ENCODE measurements at regions not wholly inside any gene's neighbourhood (a gene's known extent, or its start where the extent isn't known, plus 50 kb on each side); places are given as distances from the start of the nearest gene placed in this dataset.
"Not testable (repeated sequence)": the region's sequence is repeated elsewhere in the genome, so short reads cannot be mapped to it uniquely, and the experiment has no call there.

DNA sequence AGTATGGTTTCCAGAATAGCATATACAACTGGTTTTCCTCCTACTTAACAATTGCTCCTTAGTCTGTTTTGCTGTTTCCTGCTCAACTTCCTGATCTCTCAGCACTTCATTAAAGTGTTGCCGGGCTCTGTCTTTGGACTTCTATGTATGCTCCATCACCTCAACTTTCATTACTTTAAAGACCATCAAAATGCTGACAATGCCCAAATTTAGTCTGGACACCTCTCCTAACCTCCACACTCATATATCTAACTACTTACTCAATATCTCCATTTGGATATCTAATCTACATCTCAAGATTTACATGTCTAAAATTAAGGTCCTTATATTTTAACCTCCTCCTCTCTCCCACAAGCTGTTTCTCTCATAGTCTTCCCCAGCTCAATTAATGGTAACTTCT lies 54.4 kb upstream of the LGR5 start:
- H3K36me3 ChIP-seq (ENCODE audit: control insufficient read depth in 3 of 3, insufficient read depth in 2 of 3, low read depth in 1 of 3, low read length in 3 of 3) = no peaks in the 10 kb centered on the region
- no peak for DNase-seq
- no peak overlapping the region for H3K4me3 ChIP-seq (ENCODE audit: low read depth in 1 of 3, low read length in 3 of 3)
- 12 to 64% (median 32%) methylated on average over 1 of the region's 1 CpG for WGBS, 3 donors
- no peak overlapping the region for H3K27ac ChIP-seq (ENCODE audit: low read depth in 1 of 3, low read length in 2 of 3)
- no peaks in the 10 kb centered on the region for H3K4me1 ChIP-seq (ENCODE audit: control insufficient read depth in 3 of 3, insufficient read depth in 2 of 3, low read depth in 1 of 3, low read length in 2 of 3)
- peaks cover 0 to 5% of the 10 kb centered on the region in 2 donors for H3K9me3 ChIP-seq (ENCODE audit: control insufficient read depth in 2 of 2, insufficient read depth in 1 of 2, low read depth in 1 of 2, low read length in 1 of 2)
- no peak for FAIRE-seq
- H3K27me3 ChIP-seq (ENCODE audit: control insufficient read depth in 3 of 3, insufficient read depth in 3 of 3, low read length in 3 of 3) = no peaks in the 10 kb centered on the region

DNA sequence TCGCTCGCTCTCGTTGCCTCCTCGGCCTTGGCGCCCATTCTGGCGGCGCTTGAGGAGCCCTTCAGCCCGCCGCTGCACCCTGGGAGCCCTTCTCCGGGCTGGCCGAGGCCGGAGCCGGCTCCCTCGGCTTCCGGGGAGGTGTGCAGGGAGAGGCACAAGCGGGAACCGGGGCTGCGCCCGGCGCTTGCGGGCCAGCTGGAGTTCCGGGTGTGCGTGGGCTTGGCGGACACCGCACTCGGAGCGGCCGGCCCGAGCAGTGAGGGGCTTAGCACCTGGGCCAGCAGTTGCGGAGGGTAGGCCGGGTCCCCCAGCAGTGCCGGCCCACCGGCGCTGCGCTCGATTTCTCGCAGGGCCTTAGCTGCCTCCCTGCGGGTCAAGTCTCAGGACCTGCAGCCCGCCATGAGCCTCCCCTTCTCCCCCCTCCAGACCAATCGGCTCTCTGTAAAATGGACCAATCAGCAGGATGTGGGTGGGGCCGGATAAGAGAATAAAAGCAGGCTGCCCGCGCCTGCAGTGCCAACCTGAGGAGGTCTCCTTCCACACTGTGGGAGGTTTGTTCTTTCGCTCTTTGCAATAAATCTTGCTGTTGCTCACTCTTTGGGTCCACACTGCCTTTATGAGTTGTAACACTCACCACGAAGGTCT lies 62.8 kb upstream of the LGR5 start:
- H3K4me3 ChIP-seq (ENCODE audit: low read depth in 1 of 3, low read length in 3 of 3); H3K27ac ChIP-seq (ENCODE audit: low read depth in 1 of 3, low read length in 2 of 3); DNase-seq; H3K36me3 ChIP-seq (ENCODE audit: control insufficient read depth in 3 of 3, insufficient read depth in 2 of 3, low read depth in 1 of 3, low read length in 3 of 3); H3K4me1 ChIP-seq (ENCODE audit: control insufficient read depth in 3 of 3, insufficient read depth in 2 of 3, low read depth in 1 of 3, low read length in 2 of 3); FAIRE-seq; H3K27me3 ChIP-seq (ENCODE audit: control insufficient read depth in 3 of 3, insufficient read depth in 3 of 3, low read length in 3 of 3); H3K9me3 ChIP-seq (ENCODE audit: control insufficient read depth in 2 of 2, insufficient read depth in 1 of 2, low read depth in 1 of 2, low read length in 1 of 2): not testable (repeated sequence)
- 89 to 95% (median 94%) methylated on average over 36 to 45 of the region's 45 CpGs for WGBS, 3 donors

DNA sequence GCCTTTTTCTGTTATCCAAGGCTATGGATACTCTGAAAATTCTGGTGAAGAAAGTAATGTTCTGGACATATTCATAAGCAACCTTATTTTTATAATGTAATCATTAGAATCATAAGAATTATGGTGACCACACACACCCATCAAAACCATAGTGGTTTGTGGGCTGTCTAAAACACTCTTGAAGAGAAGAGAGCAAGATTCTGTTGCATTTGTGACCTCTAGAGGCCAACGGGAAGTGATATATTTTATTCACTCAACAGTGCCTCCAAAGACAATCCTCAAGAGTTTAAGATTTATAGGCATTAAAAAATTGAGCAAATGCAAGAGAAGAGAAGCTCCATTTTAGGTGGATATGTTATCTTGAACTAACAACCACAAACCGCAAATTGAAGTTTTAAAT lies 68.5 kb upstream of the LGR5 start:
- no peaks in the 10 kb centered on the region for H3K4me1 ChIP-seq (ENCODE audit: control insufficient read depth in 3 of 3, insufficient read depth in 2 of 3, low read depth in 1 of 3, low read length in 2 of 3)

DNA sequence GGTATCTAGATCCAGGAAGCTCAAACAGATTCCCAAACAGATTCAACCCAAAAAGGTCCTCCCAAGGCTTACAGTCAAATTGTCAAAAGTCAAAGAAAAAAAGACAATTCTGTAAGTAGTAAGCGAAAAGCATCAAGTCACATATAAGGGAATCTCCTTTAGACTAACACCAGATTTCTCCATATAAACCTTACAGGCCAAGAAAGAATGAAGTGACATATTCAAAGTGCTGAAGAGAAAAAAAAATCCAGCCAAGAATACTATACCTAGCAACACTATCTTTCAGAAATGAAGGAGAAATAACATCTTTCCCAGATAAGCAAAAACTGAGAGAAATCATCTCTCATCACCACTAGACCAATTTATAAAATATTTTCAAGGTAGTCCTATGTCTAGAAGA lies 79.6 kb upstream of the LGR5 start:
- Histone ChIP-seq H3K27me3 (ENCODE audit: control insufficient read depth in 3 of 3, insufficient read depth in 3 of 3, low read length in 3 of 3) (no peaks in the 10 kb centered on the region), H3K4me3 (ENCODE audit: low read depth in 1 of 3, low read length in 3 of 3) (no peak overlapping the region), H3K27ac (ENCODE audit: low read depth in 1 of 3, low read length in 2 of 3) (no peak overlapping the region), H3K36me3 (ENCODE audit: control insufficient read depth in 3 of 3, insufficient read depth in 2 of 3, low read depth in 1 of 3, low read length in 3 of 3) (no peaks in the 10 kb centered on the region), H3K9me3 (ENCODE audit: control insufficient read depth in 2 of 2, insufficient read depth in 1 of 2, low read depth in 1 of 2, low read length in 1 of 2) (peaks cover 0 to 8% of the 10 kb centered on the region in 2 donors), H3K4me1 (ENCODE audit: control insufficient read depth in 3 of 3, insufficient read depth in 2 of 3, low read depth in 1 of 3, low read length in 2 of 3) (no peaks in the 10 kb centered on the region)
- DNase-seq = no peak
- WGBS, 3 donors = 81 to 98% (median 86%) methylated on average over 1 of the region's 1 CpG
- FAIRE-seq = no peak

More for the DNA sequence above, 68.5 kb upstream of the LGR5 start:
- H3K9me3 ChIP-seq (ENCODE audit: control insufficient read depth in 2 of 2, insufficient read depth in 1 of 2, low read depth in 1 of 2, low read length in 1 of 2) = no peaks in the 10 kb centered on the region
- no peaks in the 10 kb centered on the region for H3K36me3 ChIP-seq (ENCODE audit: control insufficient read depth in 3 of 3, insufficient read depth in 2 of 3, low read depth in 1 of 3, low read length in 3 of 3)
- whole genome bisulfite sequencing, 3 donors = 48 to 57% (median 53%) methylated on average over 2 of the region's 2 CpGs
- FAIRE-seq (no peak), DNase-seq (peak; percentile 32 to 35)
- H3K27me3 ChIP-seq (ENCODE audit: control insufficient read depth in 3 of 3, insufficient read depth in 3 of 3, low read length in 3 of 3) = no peaks in the 10 kb centered on the region
- no peak overlapping the region for H3K27ac ChIP-seq (ENCODE audit: low read depth in 1 of 3, low read length in 2 of 3)
- H3K4me3 ChIP-seq (ENCODE audit: low read depth in 1 of 3, low read length in 3 of 3) = no peak overlapping the region

DNA sequence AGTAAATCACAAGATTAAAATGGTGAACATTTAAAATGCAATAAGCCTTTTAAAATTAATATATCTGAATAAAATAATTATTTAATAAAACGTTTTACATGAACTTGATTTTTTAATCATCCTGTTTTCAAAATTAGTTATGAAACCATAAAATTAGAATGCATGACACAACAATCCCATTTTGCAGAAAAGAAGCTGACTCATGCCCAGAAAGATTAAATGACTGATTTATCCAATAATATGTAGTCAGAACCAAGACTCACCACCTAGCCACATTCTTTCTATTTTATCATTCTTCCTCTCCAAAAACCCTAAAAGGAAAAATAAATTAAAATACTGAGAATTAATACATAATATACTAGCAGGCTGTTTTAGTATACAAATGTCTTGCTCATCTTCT lies 83.0 kb upstream of the LGR5 start:
- FAIRE-seq (peak; percentile 94), DNase-seq (no peak)

DNA sequence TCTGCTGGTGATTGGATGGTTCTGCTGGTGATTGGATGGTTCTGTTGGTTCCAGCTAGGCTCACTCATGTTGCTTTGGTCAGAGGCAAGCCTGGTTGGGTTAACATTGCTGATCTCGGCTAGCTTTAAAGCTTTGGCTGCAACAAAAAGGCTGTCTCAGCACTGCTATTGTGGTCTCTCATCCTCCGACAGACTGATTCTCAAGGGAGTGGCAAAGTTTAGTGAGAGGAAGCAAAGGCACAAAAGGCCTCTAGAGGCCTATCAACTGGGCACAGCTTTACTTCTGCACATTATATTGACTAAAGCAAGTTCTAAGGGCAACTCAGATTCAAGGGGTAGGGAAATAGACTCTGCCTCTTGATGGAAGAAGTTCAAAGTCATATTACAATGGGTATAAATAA lies 84.7 kb upstream of the LGR5 start:
- no peak overlapping the region for H3K4me3 ChIP-seq (ENCODE audit: low read depth in 1 of 3, low read length in 3 of 3)
- H3K27me3 ChIP-seq (ENCODE audit: control insufficient read depth in 3 of 3, insufficient read depth in 3 of 3, low read length in 3 of 3) = no peaks in the 10 kb centered on the region
- H3K27ac ChIP-seq (ENCODE audit: low read depth in 1 of 3, low read length in 2 of 3) = no peak overlapping the region
- DNase-seq (no peak), FAIRE-seq (no peak)
- peaks cover 0 to 8% of the 10 kb centered on the region in 2 donors for H3K9me3 ChIP-seq (ENCODE audit: control insufficient read depth in 2 of 2, insufficient read depth in 1 of 2, low read depth in 1 of 2, low read length in 1 of 2)
- no peaks in the 10 kb centered on the region for H3K36me3 ChIP-seq (ENCODE audit: control insufficient read depth in 3 of 3, insufficient read depth in 2 of 3, low read depth in 1 of 3, low read length in 3 of 3)
- H3K4me1 ChIP-seq (ENCODE audit: control insufficient read depth in 3 of 3, insufficient read depth in 2 of 3, low read depth in 1 of 3, low read length in 2 of 3) = no peaks in the 10 kb centered on the region
- WGBS, 3 donors = 31 to 43% (median 42%) methylated on average over 2 of the region's 2 CpGs

More for the DNA sequence above, 83.0 kb upstream of the LGR5 start:
- no peaks in the 10 kb centered on the region for H3K4me1 ChIP-seq (ENCODE audit: control insufficient read depth in 3 of 3, insufficient read depth in 2 of 3, low read depth in 1 of 3, low read length in 2 of 3)
- no peak overlapping the region for H3K27ac ChIP-seq (ENCODE audit: low read depth in 1 of 3, low read length in 2 of 3)
- H3K36me3 ChIP-seq (ENCODE audit: control insufficient read depth in 3 of 3, insufficient read depth in 2 of 3, low read depth in 1 of 3, low read length in 3 of 3) = no peaks in the 10 kb centered on the region
- WGBS, 3 donors = 0% methylated on average over 1 of the region's 1 CpG
- peaks cover 0 to 8% of the 10 kb centered on the region in 2 donors for H3K9me3 ChIP-seq (ENCODE audit: control insufficient read depth in 2 of 2, insufficient read depth in 1 of 2, low read depth in 1 of 2, low read length in 1 of 2)
- H3K27me3 ChIP-seq (ENCODE audit: control insufficient read depth in 3 of 3, insufficient read depth in 3 of 3, low read length in 3 of 3) = no peaks in the 10 kb centered on the region
- no peak overlapping the region for H3K4me3 ChIP-seq (ENCODE audit: low read depth in 1 of 3, low read length in 3 of 3)

DNA sequence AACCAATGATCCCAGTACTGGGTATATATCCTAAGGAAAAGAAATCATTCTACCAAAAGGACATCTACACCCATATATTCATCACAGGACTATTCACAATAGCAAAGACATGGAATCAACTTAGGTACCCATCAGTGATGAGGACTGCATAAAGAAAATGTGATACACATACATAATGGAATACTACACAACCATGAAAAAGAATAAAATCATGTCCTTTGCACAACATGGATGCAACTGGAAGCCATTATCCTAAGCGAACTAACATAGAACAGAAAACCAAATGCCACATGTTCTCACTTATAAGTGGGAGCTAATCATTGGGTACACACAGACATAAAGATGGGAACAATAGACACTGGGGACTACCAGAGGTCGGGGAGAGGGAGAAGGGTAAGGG lies 86.0 kb upstream of the LGR5 start:
- Histone ChIP-seq H3K36me3 (ENCODE audit: control insufficient read depth in 3 of 3, insufficient read depth in 2 of 3, low read depth in 1 of 3, low read length in 3 of 3) (no peaks in the 10 kb centered on the region), H3K4me1 (ENCODE audit: control insufficient read depth in 3 of 3, insufficient read depth in 2 of 3, low read depth in 1 of 3, low read length in 2 of 3) (no peaks in the 10 kb centered on the region), H3K9me3 (ENCODE audit: control insufficient read depth in 2 of 2, insufficient read depth in 1 of 2, low read depth in 1 of 2, low read length in 1 of 2) (peaks cover 0 to 5% of the 10 kb centered on the region in 2 donors), H3K27ac (ENCODE audit: low read depth in 1 of 3, low read length in 2 of 3) (no peak overlapping the region), H3K4me3 (ENCODE audit: low read depth in 1 of 3, low read length in 3 of 3) (no peak overlapping the region), H3K27me3 (ENCODE audit: control insufficient read depth in 3 of 3, insufficient read depth in 3 of 3, low read length in 3 of 3) (no peaks in the 10 kb centered on the region)
- DNase-seq (no peak), FAIRE-seq (no peak)
- WGBS, 3 donors = 72 to 93% (median 83%) methylated on average over 2 of the region's 2 CpGs

DNA sequence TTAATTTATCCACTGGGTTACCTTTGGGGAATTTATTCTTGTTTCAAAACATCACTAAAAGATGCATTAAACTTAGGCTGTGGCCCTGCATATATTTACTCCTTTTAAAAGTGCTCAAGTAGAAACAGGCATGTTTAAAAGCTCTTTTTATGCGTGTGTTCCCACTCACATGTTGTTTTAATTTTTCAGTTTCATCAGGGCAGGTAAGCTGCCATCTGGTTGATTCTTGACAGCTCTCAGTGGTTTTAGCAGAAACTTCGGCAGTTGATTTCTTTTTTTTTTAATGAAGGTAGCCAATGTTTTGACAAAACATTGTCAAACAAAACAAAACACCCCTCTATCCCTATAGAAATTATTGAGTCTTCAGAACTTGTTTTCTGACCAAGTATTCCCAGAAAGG lies 89.6 kb upstream of the LGR5 start:
- DNase-seq = no peak
- no peaks in the 10 kb centered on the region for H3K27me3 ChIP-seq (ENCODE audit: control insufficient read depth in 3 of 3, insufficient read depth in 3 of 3, low read length in 3 of 3)
- H3K9me3 ChIP-seq (ENCODE audit: control insufficient read depth in 2 of 2, insufficient read depth in 1 of 2, low read depth in 1 of 2, low read length in 1 of 2) = no peaks in the 10 kb centered on the region
- H3K4me3 ChIP-seq (ENCODE audit: low read depth in 1 of 3, low read length in 3 of 3) = no peak overlapping the region
- FAIRE-seq = no peak
- no peak overlapping the region for H3K27ac ChIP-seq (ENCODE audit: low read depth in 1 of 3, low read length in 2 of 3)
- no peaks in the 10 kb centered on the region for H3K36me3 ChIP-seq (ENCODE audit: control insufficient read depth in 3 of 3, insufficient read depth in 2 of 3, low read depth in 1 of 3, low read length in 3 of 3)
- no peaks in the 10 kb centered on the region for H3K4me1 ChIP-seq (ENCODE audit: control insufficient read depth in 3 of 3, insufficient read depth in 2 of 3, low read depth in 1 of 3, low read length in 2 of 3)
- WGBS, 3 donors = 83 to 85% (median 84%) methylated on average over 2 of the region's 2 CpGs

DNA sequence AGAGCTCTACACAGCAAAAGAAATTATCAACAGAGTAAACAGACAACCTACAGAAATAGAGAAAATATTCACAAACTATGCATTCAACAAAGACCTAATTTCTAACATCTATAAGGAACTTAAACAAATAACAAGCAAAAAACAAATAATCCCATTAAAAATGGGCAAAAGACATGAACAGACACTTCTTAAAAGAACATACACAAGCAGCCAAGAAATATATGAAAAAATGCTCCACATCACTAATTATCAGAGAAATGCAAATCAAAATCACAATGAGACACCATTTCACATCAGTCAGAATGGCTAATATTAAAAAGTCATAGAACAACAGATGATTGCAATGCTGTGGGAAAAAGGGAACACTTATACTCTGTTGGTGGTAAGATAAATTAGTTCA lies 100.7 kb upstream of the LGR5 start:
- Histone ChIP-seq H3K27ac (ENCODE audit: low read depth in 1 of 3, low read length in 2 of 3) (no peak overlapping the region), H3K36me3 (ENCODE audit: control insufficient read depth in 3 of 3, insufficient read depth in 2 of 3, low read depth in 1 of 3, low read length in 3 of 3) (no peaks in the 10 kb centered on the region), H3K27me3 (ENCODE audit: control insufficient read depth in 3 of 3, insufficient read depth in 3 of 3, low read length in 3 of 3) (no peaks in the 10 kb centered on the region), H3K4me1 (ENCODE audit: control insufficient read depth in 3 of 3, insufficient read depth in 2 of 3, low read depth in 1 of 3, low read length in 2 of 3) (no peaks in the 10 kb centered on the region), H3K9me3 (ENCODE audit: control insufficient read depth in 2 of 2, insufficient read depth in 1 of 2, low read depth in 1 of 2, low read length in 1 of 2) (peaks cover 0 to 3% of the 10 kb centered on the region in 2 donors), H3K4me3 (ENCODE audit: low read depth in 1 of 3, low read length in 3 of 3) (no peak overlapping the region)
- FAIRE-seq = no peak
- DNase-seq = no peak
